ENCODE measurements at regions not wholly inside any gene's neighbourhood (a gene's known extent, or its start where the extent isn't known, plus 50 kb on each side); places are given as distances from the start of the nearest gene placed in this dataset.

- TF ChIP-seq EHMT2 (IDR thresholded peaks at IDR 0.05; ENCODE audit: low read depth): no peak
- TF ChIP-seq POLR2A (IDR thresholded peaks at IDR 0.05; ENCODE audit: low read length): no peak
- TF ChIP-seq E2F6 (IDR thresholded peaks at IDR 0.05; ENCODE audit: borderline replicate concordance, low read depth): no peak
- TF ChIP-seq CTCF (IDR thresholded peaks at IDR 0.05): no peak
- no peak for TF ChIP-seq MAX (IDR thresholded peaks at IDR 0.05)
- no peak for TF ChIP-seq RFX5 (IDR thresholded peaks at IDR 0.05)
- no peak for TF ChIP-seq CBX2 (IDR thresholded peaks at IDR 0.05; ENCODE audit: borderline replicate concordance, low read depth)
- no peak for TF ChIP-seq NFE2L2 (conservative IDR thresholded peaks at IDR 0.05; ENCODE audit: low read length)
- TF ChIP-seq RAD21 (conservative IDR thresholded peaks at IDR 0.05 in 1 of 2, IDR thresholded peaks at IDR 0.05 in 1 of 2): no peak
- no peak for TF ChIP-seq ZFP36 (IDR thresholded peaks at IDR 0.05; ENCODE audit: borderline replicate concordance, partially characterized antibody)
- no peak for TF ChIP-seq MAZ (IDR thresholded peaks at IDR 0.05; ENCODE audit: borderline replicate concordance, low read depth, low read length)
- TF ChIP-seq CHD4 (IDR thresholded peaks at IDR 0.05; ENCODE audit: borderline replicate concordance): no peak
- no peak for TF ChIP-seq EP300 (IDR thresholded peaks at IDR 0.05)
- no peak for TF ChIP-seq USF2 (IDR thresholded peaks at IDR 0.05)
Observed at GRCh38 chrX:121761845-121762244, 714.4 kb downstream of the GLUD2 start.
